SK-N-SH (cell line): ENCODE measurements at regions not wholly inside any gene's neighbourhood (a gene's known extent, or its start where the extent isn't known, plus 50 kb on each side); places are given as distances from the start of the nearest gene placed in this dataset.

Experiments used
- CTCF ChIA-PET: fragments of 300-600, 350-600 bp; formaldehyde crosslinking; extraction: SDS; loops from one replicate; lab custom pipeline; 2021; lab: Yijun Ruan, JAX
- POLR2A ChIA-PET: fragments of 350-600 bp; sonication (Branson Sonifier 250); formaldehyde crosslinking; extraction: SDS; loops from one replicate; lab custom pipeline; 2020; ENCODE audit warnings: antibody characterized with exemption, inconsistent platforms; lab: Yijun Ruan, JAX
- DNase-seq: peaks from one replicate; pipeline ENCODE4 v3.0.0; 2012
- H2AFZ ChIP-seq: fragments of 200-600 bp; sonication (generic); 2 replicates; pipeline ENCODE4 v1.8.1; 2016; ENCODE audit warnings: antibody characterized with exemption, mild to moderate bottlenecking, low read depth
- H3F3A ChIP-seq: fragments of 200-600 bp; sonication (generic); replicated peaks from 2 replicates; pipeline ENCODE3; 2016; ENCODE audit warnings: antibody characterized with exemption, mild to moderate bottlenecking; ENCODE audit not compliant: insufficient read depth
- H3K27ac ChIP-seq, 2 experiments: fragments of 200-500 bp in 1 of 2; fragments of 200-600 bp in 1 of 2; sonication (Bioruptor generic) in 1 of 2; sonication (generic), shearing (Covaris generic) in 1 of 2; 2 replicates each; pipeline versions ENCODE4 v1.5.1 to v1.6.1; 2014 to 2016; ENCODE audit warnings: low read depth in 2 of 2, inconsistent platforms in 1 of 2, low read length in 1 of 2, mild to moderate bottlenecking in 1 of 2, mixed read lengths in 1 of 2
- H3K27me3 ChIP-seq: fragments of 200-600 bp; sonication (generic), shearing (Covaris generic); 2 replicates; pipeline ENCODE4 v1.6.1; 2016; ENCODE audit warnings: mixed run types; ENCODE audit not compliant: insufficient read depth
- H3K36me3 ChIP-seq, 2 experiments: fragments of 200-500 bp in 1 of 2; fragments of 200-600 bp in 1 of 2; sonication (Bioruptor generic) in 1 of 2; sonication (generic) in 1 of 2; replicated peaks in 1 of 2; 2 replicates each; pipeline versions ENCODE3 to v1.5.1; 2014 to 2016; ENCODE audit warnings: low read length in 1 of 2, mild to moderate bottlenecking in 1 of 2; ENCODE audit not compliant: insufficient read depth in 2 of 2, control insufficient read depth in 1 of 2
- H3K4me1 ChIP-seq, 2 experiments: fragments of 200-500 bp in 1 of 2; fragments of 200-600 bp in 1 of 2; sonication (Bioruptor generic) in 1 of 2; sonication (generic), shearing (Covaris generic) in 1 of 2; 2 replicates each; pipeline versions ENCODE4 v1.5.1 to v1.6.1; 2014 to 2016; ENCODE audit warnings: low read depth in 1 of 2, low read length in 1 of 2, mixed run types in 1 of 2; ENCODE audit not compliant: insufficient read depth in 2 of 2, control insufficient read depth in 1 of 2
- H3K4me2 ChIP-seq: fragments of 200-600 bp; sonication (generic), shearing (Covaris generic); 2 replicates; pipeline ENCODE4 v1.6.1; 2017; ENCODE audit warnings: mixed run types
- H3K4me3 ChIP-seq, 2 experiments: fragments of 200-500 bp in 1 of 2; fragments of 200-600 bp in 1 of 2; sonication (Bioruptor generic) in 1 of 2; sonication (generic), shearing (Covaris generic) in 1 of 2; 2 replicates each; pipeline versions ENCODE4 v1.5.1 to v1.8.1; 2014 to 2016; ENCODE audit warnings: low read depth in 2 of 2, inconsistent platforms in 1 of 2, low read length in 1 of 2, mild to moderate bottlenecking in 1 of 2, mixed read lengths in 1 of 2, moderate library complexity in 1 of 2
- H3K79me2 ChIP-seq: fragments of 200-600 bp; sonication (generic); 2 replicates; pipeline ENCODE4 v1.8.1; 2017; ENCODE audit warnings: mild to moderate bottlenecking; ENCODE audit not compliant: insufficient read depth
- H3K9ac ChIP-seq: fragments of 200-600 bp; sonication (generic); 2 replicates; pipeline ENCODE4 v1.6.1; 2017; ENCODE audit warnings: mixed run types
- H3K9me2 ChIP-seq: fragments of 200-600 bp; sonication (generic); 2 replicates; pipeline ENCODE4 v1.6.1; 2017; ENCODE audit warnings: mixed run types
- H3K9me3 ChIP-seq: fragments of 200-600 bp; sonication (generic); 2 replicates; pipeline ENCODE4 v1.6.1; 2017; ENCODE audit warnings: mixed run types, mild to moderate bottlenecking, moderate library complexity
- H4K20me1 ChIP-seq: fragments of 200-600 bp; sonication (generic); 2 replicates; pipeline ENCODE4 v1.6.1; 2017; ENCODE audit warnings: mild to moderate bottlenecking, mixed run types; ENCODE audit not compliant: insufficient read depth
- CHD2 ChIP-seq: fragments of 150-350 bp; IDR thresholded peaks from 2 replicates; pipeline ENCODE4 v1.6.1; 2018; ENCODE audit warnings: low read length; ENCODE audit not compliant: partially characterized antibody
- CTCF ChIP-seq: fragments of 200-600 bp; sonication (generic); IDR thresholded peaks from 2 replicates; pipeline ENCODE4 v1.6.1; 2017; ENCODE audit warnings: antibody characterized with exemption, mild to moderate bottlenecking, moderate library complexity
- EZH2phosphoT487 ChIP-seq: fragments of 200-600 bp; sonication (generic); IDR thresholded peaks from 2 replicates; pipeline ENCODE4 v1.6.1; 2017; ENCODE audit warnings: low read depth, mixed run types, mild to moderate bottlenecking, antibody characterized with exemption, moderate library complexity, borderline replicate concordance
- FOXJ3 ChIP-seq: sonication (generic); formaldehyde crosslinking; IDR thresholded peaks from 2 replicates; pipeline ENCODE4 v1.5.1; 2020; ENCODE audit warnings: mild to moderate bottlenecking, missing genetic modification reagents
- IRF3 ChIP-seq: fragments of 150-350 bp; IDR thresholded peaks from 2 replicates; pipeline ENCODE4 v1.6.1; 2016; ENCODE audit warnings: mild to moderate bottlenecking, low read depth, low read length
- MEF2A ChIP-seq: IDR thresholded peaks from 2 replicates; pipeline ENCODE4 v1.4.0; 2012; ENCODE audit warnings: low read depth, borderline replicate concordance
- MXI1 ChIP-seq: IDR thresholded peaks from 2 replicates; pipeline ENCODE4 v1.6.1; 2012; ENCODE audit warnings: mild to moderate bottlenecking, low read depth, low read length, improper control_type of control experiment
- NFIC ChIP-seq: IDR thresholded peaks from 2 replicates; pipeline ENCODE4 v1.4.0; 2012; ENCODE audit warnings: borderline replicate concordance
- NRF1 ChIP-seq: IDR thresholded peaks from 2 replicates; pipeline ENCODE4 v1.6.1; 2012; ENCODE audit warnings: low read depth, mild to moderate bottlenecking, low read length
- PBX3 ChIP-seq: IDR thresholded peaks from 2 replicates; pipeline ENCODE4; 2012
- POLR2AphosphoS5 ChIP-seq: IDR thresholded peaks from 2 replicates; pipeline ENCODE4 v1.6.1; 2012; ENCODE audit warnings: low read depth, low read length
- RFX5 ChIP-seq: IDR thresholded peaks from 2 replicates; pipeline ENCODE4 v1.6.1; 2012; ENCODE audit warnings: mild to moderate bottlenecking, improper control_type of control experiment, low read length
- SIN3A ChIP-seq: IDR thresholded peaks from 2 replicates; pipeline ENCODE4 v1.6.1; 2012; ENCODE audit warnings: low read depth, mild to moderate bottlenecking, low read length, moderate library complexity, borderline replicate concordance
- SMC3 ChIP-seq: IDR thresholded peaks from 2 replicates; pipeline ENCODE4 v1.6.1; 2012; ENCODE audit warnings: low read depth, low read length, improper control_type of control experiment
- TCF12 ChIP-seq: IDR thresholded peaks from 2 replicates; pipeline ENCODE4 v1.4.0; 2012
- USF1 ChIP-seq: IDR thresholded peaks from 2 replicates; pipeline ENCODE4 v1.4.0; 2012; ENCODE audit warnings: low read depth, borderline replicate concordance
- USF2 ChIP-seq: fragments of 150-350 bp; IDR thresholded peaks from 2 replicates; pipeline ENCODE4 v1.6.1; 2017; ENCODE audit warnings: antibody characterized with exemption, low read length, low read depth, borderline replicate concordance
- ZBTB33 ChIP-seq: IDR thresholded peaks from 2 replicates; pipeline ENCODE4 v1.4.0; 2012; ENCODE audit warnings: low read depth, borderline replicate concordance
- WGBS: methylation state at CpG from one replicate; pipeline ENCODE4 v1.1.6; 2017; ENCODE audit warnings: low lambda C conversion rate; 5-methylcytosine and 5-hydroxymethylcytosine counted together

GRCh38 chr14:36424478-36425102, 95.4 kb downstream of the NKX2-1 start:
- Histone ChIP-seq H3K36me3 (no peaks in the 10 kb centered on the region), H4K20me1 (no peaks in the 10 kb centered on the region), H3K9me3 (no peaks in the 10 kb centered on the region), H3K9ac (no peak overlapping the region), H3K9me2 (no peaks in the 10 kb centered on the region), H3K27me3 (no peaks in the 10 kb centered on the region), H3K4me2 (no peak overlapping the region), H3K4me1 (no peaks in the 10 kb centered on the region), H3F3A (no peaks in the 10 kb centered on the region), H3K4me3 (no peak overlapping the region), H3K27ac (no peak overlapping the region), H3K79me2 (no peaks in the 10 kb centered on the region), H2AFZ (no peak overlapping the region)
- POLR2A ChIA-PET, result no interaction called here
- CTCF ChIA-PET, result no interaction called here
- 2% methylated on average over 3 of the region's 3 CpGs for WGBS
- no peak for DNase-seq
- TF ChIP-seq SMC3, result no peak
- TF ChIP-seq CTCF, result no peak
- no peak for TF ChIP-seq SIN3A
- no peak for TF ChIP-seq PBX3
- no peak for TF ChIP-seq RFX5
- TF ChIP-seq IRF3, result no peak
- TF ChIP-seq NRF1, result no peak
- no peak for TF ChIP-seq NFIC
- no peak for TF ChIP-seq MXI1
- TF ChIP-seq FOXJ3 (CRISPR knock-in tag), result no peak
- TF ChIP-seq EZH2phosphoT487, result no peak
- TF ChIP-seq POLR2AphosphoS5, result no peak
- TF ChIP-seq USF1, result no peak
- no peak for TF ChIP-seq CHD2
- TF ChIP-seq TCF12, result no peak
- TF ChIP-seq ZBTB33, result no peak
- TF ChIP-seq MEF2A, result no peak
- no peak for TF ChIP-seq USF2
